PC-3 (cell line): ENCODE measurements at regions not wholly inside any gene's neighbourhood (a gene's known extent, or its start where the extent isn't known, plus 50 kb on each side); places are given as distances from the start of the nearest gene placed in this dataset.
A peak's percentile ranks its signal among the peaks of the same experiment; 100 is the strongest.

Experiments used
- ATAC-seq: fragments of 200-7000 bp; cut with Tn5 transposase; 2 replicates; pipeline ENCODE4 v1.9.1; 2020; ENCODE audit warnings: mild to moderate bottlenecking, moderate library complexity
- BruUV-seq: library from RNA; stranded (reverse); fragments of 400-500 nt; replicated peaks from 2 replicates; lab custom pipeline; 2021; lab: Mats Ljungman, UMichigan
- CTCF ChIA-PET: fragments of 300-600 bp; sonication (Branson Sonifier 250); formaldehyde crosslinking; loops from one replicate; lab custom pipeline; 2022; ENCODE audit warnings: antibody characterized with exemption; lab: Charles Lee
- POLR2A ChIA-PET: fragments of 300-600 bp; sonication (Branson Sonifier 250); formaldehyde crosslinking; loops from one replicate; lab custom pipeline; 2022; ENCODE audit warnings: antibody characterized with exemption; ENCODE audit not compliant: unreplicated experiment; lab: Charles Lee
- DNase-seq: peaks from one replicate; pipeline ENCODE4 v3.0.0-alpha.2; 2015
- H2AFZ ChIP-seq: fragments of 300-600 bp; sonication (generic); 2 replicates; pipeline ENCODE4 v1.6.0; 2016; ENCODE audit warnings: antibody characterized with exemption, low read length
- H3F3A ChIP-seq: fragments of 300-600 bp; sonication (generic); one replicate; pipeline ENCODE4 v1.6.0; 2017; ENCODE audit warnings: antibody characterized with exemption, low read length, control low read depth, mild to moderate bottlenecking; ENCODE audit not compliant: unreplicated experiment
- H3K27ac ChIP-seq: fragments of 300-600 bp; sonication (generic); 2 replicates; pipeline ENCODE4 v1.5.1; 2016; ENCODE audit warnings: mild to moderate bottlenecking, low read length
- H3K27me3 ChIP-seq: fragments of 300-600 bp; sonication (generic); 2 replicates; pipeline ENCODE4 v1.6.1; 2016; ENCODE audit warnings: low read length, mixed read lengths
- H3K36me3 ChIP-seq: fragments of 300-600 bp; sonication (generic); 2 replicates; pipeline ENCODE4 v1.6.1; 2016; ENCODE audit warnings: low read depth, mixed run types, low read length, mixed read lengths
- H3K4me1 ChIP-seq: fragments of 300-600 bp; sonication (generic); 2 replicates; pipeline ENCODE4 v1.5.1; 2016; ENCODE audit warnings: low read length; ENCODE audit not compliant: insufficient read depth
- H3K4me2 ChIP-seq: fragments of 300-600 bp; sonication (generic); 2 replicates; pipeline ENCODE4 v1.6.0; 2016; ENCODE audit warnings: low read length
- H3K4me3 ChIP-seq: fragments of 300-600 bp; sonication (generic); 2 replicates; pipeline ENCODE4 v1.5.1; 2016; ENCODE audit warnings: mild to moderate bottlenecking, low read length, mixed read lengths
- H3K79me2 ChIP-seq: fragments of 300-600 bp; sonication (generic); 2 replicates; pipeline ENCODE4 v1.6.1; 2017; ENCODE audit warnings: low read length, mixed read lengths
- H3K9ac ChIP-seq: fragments of 300-600 bp; sonication (generic); 2 replicates; pipeline ENCODE4 v1.6.0; 2016; ENCODE audit warnings: mild to moderate bottlenecking, low read length
- H3K9me2 ChIP-seq: fragments of 300-600 bp; sonication (generic); replicated peaks from 2 replicates; pipeline ENCODE4 v1.6.1; 2016; ENCODE audit warnings: mixed run types, low read length, mixed read lengths
- H3K9me3 ChIP-seq: fragments of 300-600 bp; sonication (generic); 2 replicates; pipeline ENCODE4 v1.6.1; 2016; ENCODE audit warnings: low read length, mixed read lengths
- H4K20me1 ChIP-seq: fragments of 300-600 bp; sonication (generic); 2 replicates; pipeline ENCODE4 v1.6.1; 2016; ENCODE audit warnings: low read length, mixed read lengths
- EZH2 ChIP-seq: fragments of 300-600 bp; sonication (generic); IDR thresholded peaks from one replicate; pipeline ENCODE4 v1.6.1; 2017; ENCODE audit warnings: antibody characterized with exemption, mild to moderate bottlenecking, low read length; ENCODE audit not compliant: unreplicated experiment
- EZH2phosphoT487 ChIP-seq: fragments of 300-600 bp; sonication (generic); IDR thresholded peaks from 2 replicates; pipeline ENCODE4 v1.6.1; 2018; ENCODE audit warnings: mild to moderate bottlenecking, antibody characterized with exemption, low read length, borderline replicate concordance
- intact Hi-C: fragments of 100-400 bp; cut with micrococcal nuclease; formaldehyde crosslinking; loops from 2 replicates; pipeline ENCODE4 v1.9.0; 2023
- TF ChIP-seq, protein P1 (sequence below): fragments of 300-600 bp; sonication (generic); conservative IDR thresholded peaks from 2 replicates; pipeline ENCODE4 v1.5.1; 2017; ENCODE audit warnings: antibody characterized with exemption, low read depth, mild to moderate bottlenecking, low read length

- intact Hi-C loops, result loop anchor here (5.0 to 10.0 kb wide), 3 partner anchors 153 to 340 kb away; partner anchors contain the start of gene PLD1
- H3K27ac ChIP-seq, result no peak overlapping the region
- BruUV-seq, result no TSS peak
These were observed 74.2 kb upstream of the FNDC3B start for GRCh38 chr3:171965067-171965712.

GRCh38 chr3:171966533-171967136 lies 72.7 kb upstream of the FNDC3B start:
- no peaks in the 10 kb centered on the region for H3K9me3 ChIP-seq
- ATAC-seq, result peak; percentile 20
- BruUV-seq, result no TSS peak
- H3K4me3 ChIP-seq, result no peak overlapping the region
- DNase-seq, result no peak
- ChIA-PET POLR2A (interaction anchor here (0.7 kb wide), 1 partner anchor 362 kb away, joined by 17 read pairs; no protein-coding TSS in a partner anchor), CTCF (no interaction called here)
- H3K4me2 ChIP-seq, result peak overlapping the region; percentile 32
- no peaks in the 10 kb centered on the region for H4K20me1 ChIP-seq
- H3K9ac ChIP-seq, result no peak overlapping the region
- H3K79me2 ChIP-seq, result no peaks in the 10 kb centered on the region
- intact Hi-C loops, result loop anchor here (1.0 to 10.0 kb wide), 5 partner anchors 16 to 338 kb away; partner anchors contain the start of gene PLD1
- TF ChIP-seq, protein P1, sequence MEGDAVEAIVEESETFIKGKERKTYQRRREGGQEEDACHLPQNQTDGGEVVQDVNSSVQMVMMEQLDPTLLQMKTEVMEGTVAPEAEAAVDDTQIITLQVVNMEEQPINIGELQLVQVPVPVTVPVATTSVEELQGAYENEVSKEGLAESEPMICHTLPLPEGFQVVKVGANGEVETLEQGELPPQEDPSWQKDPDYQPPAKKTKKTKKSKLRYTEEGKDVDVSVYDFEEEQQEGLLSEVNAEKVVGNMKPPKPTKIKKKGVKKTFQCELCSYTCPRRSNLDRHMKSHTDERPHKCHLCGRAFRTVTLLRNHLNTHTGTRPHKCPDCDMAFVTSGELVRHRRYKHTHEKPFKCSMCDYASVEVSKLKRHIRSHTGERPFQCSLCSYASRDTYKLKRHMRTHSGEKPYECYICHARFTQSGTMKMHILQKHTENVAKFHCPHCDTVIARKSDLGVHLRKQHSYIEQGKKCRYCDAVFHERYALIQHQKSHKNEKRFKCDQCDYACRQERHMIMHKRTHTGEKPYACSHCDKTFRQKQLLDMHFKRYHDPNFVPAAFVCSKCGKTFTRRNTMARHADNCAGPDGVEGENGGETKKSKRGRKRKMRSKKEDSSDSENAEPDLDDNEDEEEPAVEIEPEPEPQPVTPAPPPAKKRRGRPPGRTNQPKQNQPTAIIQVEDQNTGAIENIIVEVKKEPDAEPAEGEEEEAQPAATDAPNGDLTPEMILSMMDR, result no peak
- TF ChIP-seq EZH2phosphoT487 (no peak), EZH2 (no peak)
- H3K4me1 ChIP-seq, result peaks cover 21% of the 10 kb centered on the region
- peak overlapping the region; percentile 27; the same call in 1 of the 2 replicates for H2AFZ ChIP-seq
- no peaks in the 10 kb centered on the region for H3K9me2 ChIP-seq
- no peaks in the 10 kb centered on the region for H3F3A ChIP-seq
- H3K27me3 ChIP-seq, result no peaks in the 10 kb centered on the region
- peak overlapping the region; percentile 70 for H3K27ac ChIP-seq
- H3K36me3 ChIP-seq, result no peaks in the 10 kb centered on the region

More at GRCh38 chr3:171965067-171965712, 74.2 kb upstream of the FNDC3B start:
- no peak overlapping the region for H3K9ac ChIP-seq
- no peaks in the 10 kb centered on the region for H3F3A ChIP-seq
- no peak for TF ChIP-seq EZH2phosphoT487
- TF ChIP-seq, protein P1, result no peak
- TF ChIP-seq EZH2, result no peak
- H3K27me3 ChIP-seq, result no peaks in the 10 kb centered on the region
- no peaks in the 10 kb centered on the region for H3K9me3 ChIP-seq
- no peak overlapping the region for H2AFZ ChIP-seq
- H3K4me3 ChIP-seq, result no peak overlapping the region
- no peaks in the 10 kb centered on the region for H3K9me2 ChIP-seq
- no peak overlapping the region for H3K4me2 ChIP-seq
- no peaks in the 10 kb centered on the region for H4K20me1 ChIP-seq
- ATAC-seq (no peak), DNase-seq (no peak)
- no peaks in the 10 kb centered on the region for H3K79me2 ChIP-seq
- H3K36me3 ChIP-seq, result no peaks in the 10 kb centered on the region
- POLR2A ChIA-PET, result no interaction called here
- peaks cover 34% of the 10 kb centered on the region for H3K4me1 ChIP-seq
- CTCF ChIA-PET, result no interaction called here
